HepG2 (cell line): ENCODE measurements at regions not wholly inside any gene's neighbourhood (a gene's known extent, or its start where the extent isn't known, plus 50 kb on each side); places are given as distances from the start of the nearest gene placed in this dataset.

Experiments
- ATAC-seq: fragments of 200-7000 bp; cut with Tn5 transposase; 3 replicates; pipeline ENCODE4 v1.9.1; 2020; ENCODE audit warnings: mild to moderate bottlenecking, moderate library complexity
- BruUV-seq: library from RNA; stranded (reverse); fragments of 400-500 nt; replicated peaks from 2 replicates; lab custom pipeline; 2021; lab: Mats Ljungman, UMichigan
- CTCF ChIA-PET: fragments of 300-600 bp; formaldehyde crosslinking; extraction: SDS; loops from one replicate; lab custom pipeline; 2021; ENCODE audit warnings: low total read pairs, inconsistent platforms, low intra/inter-chr PET ratio; lab: Yijun Ruan, JAX
- POLR2A ChIA-PET: fragments of 350-600 bp; sonication (Branson Sonifier 250); formaldehyde crosslinking; loops from one replicate; lab custom pipeline; 2020; ENCODE audit warnings: antibody characterized with exemption, inconsistent platforms; lab: Yijun Ruan, JAX
- DNase-seq: peaks from one replicate; pipeline ENCODE4 v3.0.0-alpha.2; 2015; ENCODE audit warnings: low spot score
- FAIRE-seq: peaks from 3 replicates; lab custom pipeline; 2011; peaks lifted over from hg19 to GRCh38; lab: Jason Lieb, UNC
- H2AFZ ChIP-seq: one replicate; pipeline ENCODE4 v1.6.1; 2011; ENCODE audit warnings: low read length, inconsistent platforms
- H3K27ac ChIP-seq: fragments of 300-600 bp; 3 replicates; pipeline ENCODE4 v1.8.0; 2011; ENCODE audit warnings: mixed run types, mild to moderate bottlenecking, mixed read lengths, low read length, inconsistent platforms; ENCODE audit not compliant: insufficient read depth; ENCODE audit errors: extremely low read length
- H3K27me3 ChIP-seq, 2 experiments: fragments of 200-600 bp in 1 of 2; 2 replicates in 1 of 2; 3 replicates in 1 of 2; pipeline versions ENCODE4 v1.6.0 to v1.8.0; 2011; ENCODE audit warnings: low read length in 2 of 2, mild to moderate bottlenecking in 2 of 2, moderate library complexity in 2 of 2, inconsistent platforms in 1 of 2; ENCODE audit not compliant: insufficient read depth in 2 of 2, control insufficient read depth in 1 of 2
- H3K36me3 ChIP-seq, 2 experiments: fragments of 200-600 bp in 1 of 2; replicated peaks in 1 of 2; 2 replicates in 1 of 2; 3 replicates in 1 of 2; pipeline versions ENCODE4 v1.5.1 to v1.8.0; 2011; ENCODE audit warnings: low read length in 2 of 2, inconsistent platforms in 1 of 2; ENCODE audit not compliant: insufficient read depth in 2 of 2, control insufficient read depth in 1 of 2
- H3K4me1 ChIP-seq: 2 replicates; pipeline ENCODE4 v1.5.1; 2012; ENCODE audit warnings: low read length, inconsistent platforms; ENCODE audit not compliant: insufficient read depth
- H3K4me2 ChIP-seq: 2 replicates; pipeline ENCODE4 v1.6.0; 2011; ENCODE audit warnings: low read depth, low read length, inconsistent platforms
- H3K4me3 ChIP-seq, 3 experiments: fragments of 200-600 bp in 1 of 3; sonication (generic), shearing (Covaris generic) in 1 of 3; replicated peaks in 1 of 3; 2 replicates each; pipeline ENCODE4 v1.5.1; 2011 to 2016; ENCODE audit warnings: low read length in 3 of 3, inconsistent platforms in 2 of 3, low read depth in 2 of 3, mild to moderate bottlenecking in 2 of 3, control low read depth in 1 of 3, mixed read lengths in 1 of 3; ENCODE audit not compliant: insufficient read depth in 1 of 3
- H3K79me2 ChIP-seq: one replicate; pipeline ENCODE4 v1.6.1; 2011; ENCODE audit warnings: low read length, inconsistent platforms; ENCODE audit not compliant: insufficient read depth
- H3K9ac ChIP-seq: 2 replicates; pipeline ENCODE4 v1.6.0; 2011; ENCODE audit warnings: mild to moderate bottlenecking, low read depth, low read length, inconsistent platforms; ENCODE audit not compliant: insufficient read depth
- H3K9me3 ChIP-seq: 2 replicates; pipeline ENCODE4 v1.5.1; 2012; ENCODE audit warnings: mild to moderate bottlenecking, low read length
- H4K20me1 ChIP-seq: 2 replicates; pipeline ENCODE4 v1.6.0; 2011; ENCODE audit warnings: inconsistent platforms, mild to moderate bottlenecking, low read length, moderate library complexity; ENCODE audit not compliant: insufficient read depth
- ARID2 ChIP-seq: sonication (generic); formaldehyde crosslinking; IDR thresholded peaks from 2 replicates; pipeline ENCODE4 v1.8.1; 2022; ENCODE audit warnings: mild to moderate bottlenecking, missing genetic modification reagents, borderline replicate concordance
- ATF7 ChIP-seq, 2 experiments: fragments of 450-650 bp in 1 of 2; sonication (generic) in 1 of 2; formaldehyde crosslinking in 1 of 2; IDR thresholded peaks; 2 replicates each; pipeline versions ENCODE4 v1.4.0 to v1.6.1; 2016 to 2020; ENCODE audit warnings: antibody characterized with exemption in 1 of 2, mild to moderate bottlenecking in 1 of 2, missing genetic modification reagents in 1 of 2
- HNF1A ChIP-seq, 2 experiments: sonication (generic) in 1 of 2; formaldehyde crosslinking in 1 of 2; IDR thresholded peaks; 2 replicates each; pipeline versions ENCODE4 v1.4.0 to v1.6.1; 2016 to 2020; ENCODE audit warnings: borderline replicate concordance in 1 of 2, low read depth in 1 of 2, mild to moderate bottlenecking in 1 of 2, missing genetic modification reagents in 1 of 2
- PRMT3 ChIP-seq: sonication (generic); formaldehyde crosslinking; IDR thresholded peaks from 2 replicates; pipeline ENCODE4 v1.8.1; 2022; ENCODE audit warnings: low read depth, mild to moderate bottlenecking, moderate library complexity, missing genetic modification reagents, borderline replicate concordance
- RFX3 ChIP-seq: IDR thresholded peaks from 2 replicates; pipeline ENCODE4 v1.6.1; 2016; ENCODE audit warnings: missing biosample characterization, missing genetic modification reagents
- TFDP1 ChIP-seq: IDR thresholded peaks from 2 replicates; pipeline ENCODE4 v1.6.1; 2016; ENCODE audit warnings: missing compliant biosample characterization, missing genetic modification reagents, borderline replicate concordance
- ZNF296 ChIP-seq: sonication (generic); formaldehyde crosslinking; conservative IDR thresholded peaks from 2 replicates; pipeline ENCODE4 v1.5.0; 2020; ENCODE audit warnings: mild to moderate bottlenecking, missing genetic modification reagents
- WGBS: methylation state at CpG from one replicate; pipeline ENCODE4 v1.1.6; 2017; ENCODE audit warnings: low lambda C conversion rate; 5-methylcytosine and 5-hydroxymethylcytosine counted together
- in situ Hi-C: cut with HindIII; loops from 2 replicates; pipeline ENCODE4 v1.10.0; 2017; ENCODE audit warnings: low pct_unique_long_range_greater_than_20kb; ENCODE audit not compliant: extremely low pct_ligation_motif_present
- intact Hi-C: fragments of 100-400 bp; cut with micrococcal nuclease; formaldehyde crosslinking; loops from one replicate; pipeline ENCODE4 v1.10.0; 2022; ENCODE audit not compliant: unreplicated experiment
- TF ChIP-seq, protein P1 (sequence below): sonication (generic); formaldehyde crosslinking; IDR thresholded peaks from 2 replicates; pipeline ENCODE4 v1.8.1; 2023; ENCODE audit warnings: mild to moderate bottlenecking, inconsistent platforms, moderate library complexity, missing genetic modification reagents, borderline replicate concordance
- TF ChIP-seq, protein P2 (sequence below): sonication (generic); formaldehyde crosslinking; IDR thresholded peaks from 2 replicates; pipeline ENCODE4 v1.5.0; 2020; ENCODE audit warnings: mild to moderate bottlenecking, missing genetic modification reagents, moderate library complexity

DNA sequence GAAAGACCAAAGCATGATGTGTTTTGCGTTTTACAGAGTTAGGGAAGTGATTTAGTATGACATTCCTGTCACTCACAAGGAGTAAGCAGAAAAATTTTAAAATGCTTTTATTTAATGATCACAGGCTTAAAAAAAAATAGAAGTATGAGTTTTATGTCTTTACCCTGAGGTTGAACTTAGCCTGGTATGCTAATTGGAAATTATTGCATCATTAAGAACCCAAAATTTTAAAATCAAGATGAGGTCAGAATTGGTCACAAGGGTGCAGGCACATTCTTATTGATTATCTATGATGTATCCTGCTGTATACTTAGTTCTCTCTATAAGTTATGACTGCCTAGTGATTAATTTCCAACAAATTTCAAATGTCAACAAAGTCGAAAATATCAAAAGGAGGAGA lies 585.6 kb upstream of the ALCAM start:
- H3K9me3 ChIP-seq, result no peaks in the 10 kb centered on the region
- TF ChIP-seq ATF7 (IDR thresholded peaks at IDR 0.05) (peak; percentile 19; the same call in 1 of the 2 replicates), ATF7 (CRISPR knock-in tag; IDR thresholded peaks at IDR 0.05) (no peak), RFX3 (no peak)
- intact Hi-C loops, result no loop called here
- H3K4me1 ChIP-seq, result no peaks in the 10 kb centered on the region
- no peaks in the 10 kb centered on the region for H4K20me1 ChIP-seq
- no peaks in the 10 kb centered on the region for H3K36me3 ChIP-seq
- no peak overlapping the region for H3K27ac ChIP-seq
- ChIA-PET CTCF (no interaction called here), POLR2A (no interaction called here)
- H3K4me2 ChIP-seq, result no peak overlapping the region
- no peak overlapping the region for H3K9ac ChIP-seq
- no peak for DNase-seq
- H2AFZ ChIP-seq, result no peak overlapping the region
- H3K27me3 ChIP-seq, result no peaks in the 10 kb centered on the region
- H3K4me3 ChIP-seq, result no peak overlapping the region
- WGBS, result 3% methylated on average over 2 of the region's 2 CpGs
- no peak for FAIRE-seq
- no peak for ATAC-seq
- no TSS peak for BruUV-seq
- H3K79me2 ChIP-seq, result no peaks in the 10 kb centered on the region
- in situ Hi-C loops, result no loop called here

- Histone ChIP-seq H3K4me1 (no peaks in the 10 kb centered on the region), H3K9me3 (no peaks in the 10 kb centered on the region), H3K36me3 (no peaks in the 10 kb centered on the region), H2AFZ (no peak overlapping the region), H4K20me1 (no peaks in the 10 kb centered on the region), H3K4me3 (no peak overlapping the region), H3K27me3 (no peaks in the 10 kb centered on the region), H3K27ac (no peak overlapping the region), H3K4me2 (no peak overlapping the region), H3K9ac (no peak overlapping the region), H3K79me2 (no peaks in the 10 kb centered on the region)
- no TSS peak for BruUV-seq
- FAIRE-seq (no peak), ATAC-seq (no peak), DNase-seq (no peak)
- in situ Hi-C loops (no loop called here), intact Hi-C loops (no loop called here)
- 2% methylated on average over 5 of the region's 5 CpGs for WGBS
- POLR2A ChIA-PET, result no interaction called here
- CTCF ChIA-PET, result no interaction called here
- TF ChIP-seq, protein P1, sequence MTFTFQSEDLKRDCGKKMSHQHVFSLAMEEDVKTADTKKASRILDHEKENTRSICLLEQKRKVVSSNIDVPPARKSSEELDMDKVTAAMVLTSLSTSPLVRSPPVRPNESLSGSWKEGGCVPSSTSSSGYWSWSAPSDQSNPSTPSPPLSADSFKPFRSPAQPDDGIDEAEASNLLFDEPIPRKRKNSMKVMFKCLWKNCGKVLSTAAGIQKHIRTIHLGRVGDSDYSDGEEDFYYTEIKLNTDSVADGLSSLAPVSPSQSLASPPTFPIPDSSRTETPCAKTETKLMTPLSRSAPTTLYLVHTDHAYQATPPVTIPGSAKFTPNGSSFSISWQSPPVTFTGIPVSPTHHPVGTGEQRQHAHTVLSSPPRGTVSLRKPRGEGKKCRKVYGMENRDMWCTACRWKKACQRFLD (CRISPR knock-in tag), result no peak
- TF ChIP-seq ARID2 (no peak), PRMT3 (CRISPR knock-in tag) (no peak), ZNF296 (CRISPR knock-in tag) (no peak), TFDP1 (CRISPR knock-in tag) (no peak), HNF1A (IDR thresholded peaks at IDR 0.05; ENCODE audit: low read depth) (no peak), HNF1A (CRISPR knock-in tag; IDR thresholded peaks at IDR 0.05; ENCODE audit: borderline replicate concordance) (no peak)
- TF ChIP-seq, protein P2, sequence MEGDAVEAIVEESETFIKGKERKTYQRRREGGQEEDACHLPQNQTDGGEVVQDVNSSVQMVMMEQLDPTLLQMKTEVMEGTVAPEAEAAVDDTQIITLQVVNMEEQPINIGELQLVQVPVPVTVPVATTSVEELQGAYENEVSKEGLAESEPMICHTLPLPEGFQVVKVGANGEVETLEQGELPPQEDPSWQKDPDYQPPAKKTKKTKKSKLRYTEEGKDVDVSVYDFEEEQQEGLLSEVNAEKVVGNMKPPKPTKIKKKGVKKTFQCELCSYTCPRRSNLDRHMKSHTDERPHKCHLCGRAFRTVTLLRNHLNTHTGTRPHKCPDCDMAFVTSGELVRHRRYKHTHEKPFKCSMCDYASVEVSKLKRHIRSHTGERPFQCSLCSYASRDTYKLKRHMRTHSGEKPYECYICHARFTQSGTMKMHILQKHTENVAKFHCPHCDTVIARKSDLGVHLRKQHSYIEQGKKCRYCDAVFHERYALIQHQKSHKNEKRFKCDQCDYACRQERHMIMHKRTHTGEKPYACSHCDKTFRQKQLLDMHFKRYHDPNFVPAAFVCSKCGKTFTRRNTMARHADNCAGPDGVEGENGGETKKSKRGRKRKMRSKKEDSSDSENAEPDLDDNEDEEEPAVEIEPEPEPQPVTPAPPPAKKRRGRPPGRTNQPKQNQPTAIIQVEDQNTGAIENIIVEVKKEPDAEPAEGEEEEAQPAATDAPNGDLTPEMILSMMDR (CRISPR knock-in tag), result no peak
Observed at GRCh38 chr3:104785947-104786346, 580.8 kb upstream of the ALCAM start.
